ENCODE measurements at regions not wholly inside any gene's neighbourhood (a gene's known extent, or its start where the extent isn't known, plus 50 kb on each side); places are given as distances from the start of the nearest gene placed in this dataset.

DNA sequence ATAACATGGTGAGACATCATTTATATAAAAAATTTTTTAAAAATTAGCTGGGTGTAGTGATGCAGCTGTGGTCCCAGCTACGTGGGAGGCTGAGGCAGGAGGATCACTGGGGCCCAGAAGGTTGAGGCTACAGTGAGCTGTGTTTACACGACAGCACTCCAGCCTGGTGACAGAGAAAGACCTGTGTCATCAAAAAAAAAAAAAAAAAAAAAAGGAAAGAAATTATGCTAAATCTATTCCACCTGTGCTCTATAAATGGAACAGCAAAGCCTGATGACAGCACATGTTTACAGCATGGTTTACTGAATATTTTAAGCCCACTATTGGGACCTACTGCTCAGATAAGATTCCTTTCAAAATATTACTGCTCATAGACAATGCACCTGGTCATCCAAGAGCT lies 217.6 kb downstream of the PRDM2 start:
- peaks cover 0 to 2% (median 0%) of the 10 kb centered on the region in 4 donors for H3K9me3 ChIP-seq (ENCODE audit: control insufficient read depth in 4 of 4, insufficient read depth in 3 of 4, low read length in 3 of 4)
- TF ChIP-seq, protein P1, sequence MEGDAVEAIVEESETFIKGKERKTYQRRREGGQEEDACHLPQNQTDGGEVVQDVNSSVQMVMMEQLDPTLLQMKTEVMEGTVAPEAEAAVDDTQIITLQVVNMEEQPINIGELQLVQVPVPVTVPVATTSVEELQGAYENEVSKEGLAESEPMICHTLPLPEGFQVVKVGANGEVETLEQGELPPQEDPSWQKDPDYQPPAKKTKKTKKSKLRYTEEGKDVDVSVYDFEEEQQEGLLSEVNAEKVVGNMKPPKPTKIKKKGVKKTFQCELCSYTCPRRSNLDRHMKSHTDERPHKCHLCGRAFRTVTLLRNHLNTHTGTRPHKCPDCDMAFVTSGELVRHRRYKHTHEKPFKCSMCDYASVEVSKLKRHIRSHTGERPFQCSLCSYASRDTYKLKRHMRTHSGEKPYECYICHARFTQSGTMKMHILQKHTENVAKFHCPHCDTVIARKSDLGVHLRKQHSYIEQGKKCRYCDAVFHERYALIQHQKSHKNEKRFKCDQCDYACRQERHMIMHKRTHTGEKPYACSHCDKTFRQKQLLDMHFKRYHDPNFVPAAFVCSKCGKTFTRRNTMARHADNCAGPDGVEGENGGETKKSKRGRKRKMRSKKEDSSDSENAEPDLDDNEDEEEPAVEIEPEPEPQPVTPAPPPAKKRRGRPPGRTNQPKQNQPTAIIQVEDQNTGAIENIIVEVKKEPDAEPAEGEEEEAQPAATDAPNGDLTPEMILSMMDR (IDR thresholded peaks at IDR 0.05; ENCODE audit: control extremely low read depth, extremely low read depth): no peak
- 66 to 80% methylated on average over 2 of the region's 2 CpGs for WGBS, 2 donors
- no peak overlapping the region for H3K4me3 ChIP-seq
- DNase-seq: no peak
- ATAC-seq (ENCODE audit: insufficient read depth, low FRiP score): no peak
- H3K4me1 ChIP-seq (ENCODE audit: control insufficient read depth in 5 of 5, insufficient read depth in 5 of 5, low read length in 5 of 5): no peaks in the 10 kb centered on the region
- no peak overlapping the region for H3K9ac ChIP-seq (ENCODE audit: insufficient read depth in 1 of 2, low read length in 2 of 2)
- H3K36me3 ChIP-seq (ENCODE audit: control insufficient read depth in 4 of 4, insufficient read depth in 4 of 4, low read length in 4 of 4): no peaks in the 10 kb centered on the region
- H3K27ac ChIP-seq (ENCODE audit: low read depth in 1 of 2, low read length in 1 of 2): no peak overlapping the region
- peaks cover 0 to 2% (median 0%) of the 10 kb centered on the region in 3 donors for H3K27me3 ChIP-seq (ENCODE audit: control insufficient read depth in 3 of 3, insufficient read depth in 3 of 3, low read length in 2 of 3)

DNA sequence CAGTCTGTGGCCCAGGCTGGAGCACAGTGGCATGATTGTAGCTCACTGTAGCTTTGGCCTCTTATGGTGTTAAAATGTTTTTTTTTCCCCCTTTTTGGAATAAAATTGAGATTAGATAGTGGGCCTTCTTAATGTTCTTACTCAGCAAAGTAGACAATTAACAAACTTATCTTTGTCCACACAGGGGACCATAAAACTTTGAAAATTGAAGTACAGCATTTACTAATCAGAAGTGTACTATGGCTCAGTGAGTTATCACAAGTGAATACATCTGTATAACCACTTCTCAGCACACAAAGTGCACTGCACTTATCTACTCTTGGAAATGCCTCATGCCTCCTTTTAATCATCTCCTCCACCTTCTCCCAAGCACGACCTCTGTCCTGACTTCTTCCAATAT lies 218.9 kb downstream of the PRDM2 start:
- H3K9ac ChIP-seq (ENCODE audit: insufficient read depth in 1 of 2, low read length in 2 of 2): no peak overlapping the region

DNA sequence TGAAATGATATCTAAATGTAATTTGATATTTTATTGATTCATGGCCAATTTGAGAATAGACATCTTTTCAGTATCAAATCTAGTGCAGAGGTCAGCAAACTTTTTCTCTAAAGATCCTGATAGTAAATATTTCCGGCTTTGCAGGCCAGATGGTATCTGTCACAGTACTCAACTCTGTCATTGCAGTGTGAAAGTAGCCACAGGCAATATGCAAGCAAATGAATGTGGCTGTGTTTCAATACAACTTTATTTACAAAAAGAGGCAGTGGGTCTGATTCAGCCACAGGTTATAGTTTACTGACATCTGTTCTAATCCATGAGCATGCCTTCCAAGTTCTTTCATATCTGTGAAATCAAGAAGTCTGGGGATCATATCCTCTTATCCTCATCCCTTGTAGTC lies 221.2 kb downstream of the PRDM2 start:
- H3K27me3 ChIP-seq (ENCODE audit: control insufficient read depth in 3 of 3, insufficient read depth in 3 of 3, low read length in 2 of 3): no peaks in the 10 kb centered on the region
- H3K4me3 ChIP-seq: no peak overlapping the region
- H3K4me1 ChIP-seq (ENCODE audit: control insufficient read depth in 5 of 5, insufficient read depth in 5 of 5, low read length in 5 of 5): no peaks in the 10 kb centered on the region
- no peak overlapping the region for H3K27ac ChIP-seq (ENCODE audit: low read depth in 1 of 2, low read length in 1 of 2)
- 34 to 73% methylated on average over 1 of the region's 1 CpG for WGBS, 2 donors
- peaks cover 0 to 4% (median 0%) of the 10 kb centered on the region in 4 donors for H3K9me3 ChIP-seq (ENCODE audit: control insufficient read depth in 4 of 4, insufficient read depth in 3 of 4, low read length in 3 of 4)
- TF ChIP-seq, protein P1 (IDR thresholded peaks at IDR 0.05; ENCODE audit: control extremely low read depth, extremely low read depth): no peak
- DNase-seq (peak in 2 of 3 donors; percentile 16 to 42), ATAC-seq (ENCODE audit: insufficient read depth, low FRiP score) (no peak)
- no peaks in the 10 kb centered on the region for H3K36me3 ChIP-seq (ENCODE audit: control insufficient read depth in 4 of 4, insufficient read depth in 4 of 4, low read length in 4 of 4)
- H3K9ac ChIP-seq (ENCODE audit: insufficient read depth in 1 of 2, low read length in 2 of 2): no peak overlapping the region

More for the DNA sequence above, 218.9 kb downstream of the PRDM2 start:
- Histone ChIP-seq H3K27ac (ENCODE audit: low read depth in 1 of 2, low read length in 1 of 2) (no peak overlapping the region), H3K4me3 (no peak overlapping the region), H3K27me3 (ENCODE audit: control insufficient read depth in 3 of 3, insufficient read depth in 3 of 3, low read length in 2 of 3) (peaks cover 0 to 2% (median 0%) of the 10 kb centered on the region in 3 donors), H3K9me3 (ENCODE audit: control insufficient read depth in 4 of 4, insufficient read depth in 3 of 4, low read length in 3 of 4) (peaks cover 0 to 2% (median 0%) of the 10 kb centered on the region in 4 donors), H3K4me1 (ENCODE audit: control insufficient read depth in 5 of 5, insufficient read depth in 5 of 5, low read length in 5 of 5) (no peaks in the 10 kb centered on the region), H3K36me3 (ENCODE audit: control insufficient read depth in 4 of 4, insufficient read depth in 4 of 4, low read length in 4 of 4) (no peaks in the 10 kb centered on the region)
- TF ChIP-seq, protein P1 (IDR thresholded peaks at IDR 0.05; ENCODE audit: control extremely low read depth, extremely low read depth): no peak
- DNase-seq (no peak), ATAC-seq (ENCODE audit: insufficient read depth, low FRiP score) (no peak)
- WGBS, 2 donors: 79 to 80% methylated on average over 1 of the region's 1 CpG

DNA sequence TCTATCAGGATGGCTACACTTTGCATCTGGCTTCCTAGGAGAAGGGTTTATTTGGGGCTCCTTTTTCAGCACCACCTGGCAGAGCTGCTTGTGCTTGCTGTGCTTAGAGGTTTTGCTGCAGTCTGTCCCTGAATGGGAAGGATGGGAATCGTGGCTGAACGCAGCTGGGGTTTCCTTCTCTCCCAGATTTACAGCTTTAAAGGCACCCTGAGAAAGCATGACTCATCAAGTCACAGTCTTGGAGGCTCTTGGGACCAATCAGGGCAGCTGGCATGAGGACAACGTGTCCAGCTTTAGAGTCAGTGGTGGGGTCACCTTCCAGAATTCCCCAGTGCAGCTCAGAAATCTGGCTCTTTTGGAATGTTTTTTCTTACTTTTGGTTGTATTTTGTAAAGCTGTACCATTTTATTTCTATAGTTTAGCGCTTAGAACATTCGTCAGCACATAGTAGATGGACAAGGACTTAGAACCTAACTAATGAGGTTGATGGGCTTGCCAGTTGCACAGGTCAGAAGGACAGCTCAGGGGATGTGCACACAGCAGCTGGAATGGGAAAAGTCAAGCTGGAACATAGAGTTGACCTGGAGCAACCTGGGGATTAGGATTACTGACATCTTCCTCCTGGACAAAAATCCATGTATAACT lies 222.6 kb downstream of the PRDM2 start:
- Histone ChIP-seq H3K27me3 (ENCODE audit: control insufficient read depth in 3 of 3, insufficient read depth in 3 of 3, low read length in 2 of 3) (no peaks in the 10 kb centered on the region), H3K36me3 (ENCODE audit: control insufficient read depth in 4 of 4, insufficient read depth in 4 of 4, low read length in 4 of 4) (no peaks in the 10 kb centered on the region), H3K9me3 (ENCODE audit: control insufficient read depth in 4 of 4, insufficient read depth in 3 of 4, low read length in 3 of 4) (peaks cover 0 to 4% (median 0%) of the 10 kb centered on the region in 4 donors), H3K4me3 (no peak overlapping the region), H3K27ac (ENCODE audit: low read depth in 1 of 2, low read length in 1 of 2) (no peak overlapping the region), H3K4me1 (ENCODE audit: control insufficient read depth in 5 of 5, insufficient read depth in 5 of 5, low read length in 5 of 5) (no peaks in the 10 kb centered on the region), H3K9ac (ENCODE audit: insufficient read depth in 1 of 2, low read length in 2 of 2) (no peak overlapping the region)
- 70 to 72% methylated on average over 5 of the region's 5 CpGs for WGBS, 2 donors
- no peak for ATAC-seq (ENCODE audit: insufficient read depth, low FRiP score)
- TF ChIP-seq, protein P1 (IDR thresholded peaks at IDR 0.05; ENCODE audit: control extremely low read depth, extremely low read depth): no peak
- no peak for DNase-seq
